ENCODE measurements at regions not wholly inside any gene's neighbourhood (a gene's known extent, or its start where the extent isn't known, plus 50 kb on each side); places are given as distances from the start of the nearest gene placed in this dataset.
"Not testable (repeated sequence)": the region's sequence is repeated elsewhere in the genome, so short reads cannot be mapped to it uniquely, and the experiment has no call there.

DNA sequence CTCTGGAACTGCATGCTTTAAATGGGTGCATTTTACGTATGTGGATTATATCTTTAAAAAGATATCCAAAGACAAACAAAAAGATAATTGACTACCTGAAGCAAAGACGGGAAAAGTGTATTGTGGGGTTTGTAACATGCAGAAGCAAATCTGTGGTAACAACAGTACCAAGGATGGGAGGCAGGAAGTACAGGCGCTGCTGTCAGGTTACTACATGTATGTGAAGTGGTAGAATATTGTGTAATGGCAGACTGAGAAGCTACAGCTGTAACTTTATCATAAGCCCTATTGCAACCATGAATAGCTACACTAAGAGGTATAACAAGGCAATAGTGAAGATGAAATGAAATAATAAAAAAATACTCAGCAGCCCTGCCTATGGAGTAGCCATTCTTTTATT is 192.7 kb downstream of the NPIPB11 start:
- H3K36me3 ChIP-seq (ENCODE audit: insufficient read depth, low read length); H3K9me3 ChIP-seq (ENCODE audit: control insufficient read depth, insufficient read depth, low read length); H3K9ac ChIP-seq (ENCODE audit: low read depth, low read length); H3K4me1 ChIP-seq (ENCODE audit: insufficient read depth, low read length): not testable (repeated sequence)

DNA sequence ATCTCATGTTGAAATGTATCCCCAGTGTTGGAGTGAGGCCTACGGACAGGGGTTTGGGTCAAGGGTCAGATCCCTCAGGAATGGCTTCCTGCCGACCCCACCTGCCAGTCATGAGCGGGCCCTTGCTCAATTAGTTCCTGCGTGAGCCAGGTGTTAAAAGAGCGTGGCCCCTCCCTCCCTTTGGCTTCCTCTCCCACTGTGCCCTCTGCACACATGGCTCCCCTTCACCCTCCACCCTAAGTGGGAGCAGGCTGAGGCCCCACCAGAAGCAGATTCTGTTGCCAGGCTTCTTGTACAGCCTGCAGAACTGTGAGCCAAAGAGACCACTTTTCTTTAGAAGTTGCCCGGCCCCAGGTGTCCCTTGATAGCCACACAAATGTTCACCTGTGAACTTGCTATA is 193.3 kb downstream of the NPIPB11 start:
- not testable (repeated sequence) for H3K9me3 ChIP-seq (ENCODE audit: control insufficient read depth, insufficient read depth, low read length); H3K36me3 ChIP-seq (ENCODE audit: insufficient read depth, low read length); H3K9ac ChIP-seq (ENCODE audit: low read depth, low read length); H3K4me1 ChIP-seq (ENCODE audit: insufficient read depth, low read length)

DNA sequence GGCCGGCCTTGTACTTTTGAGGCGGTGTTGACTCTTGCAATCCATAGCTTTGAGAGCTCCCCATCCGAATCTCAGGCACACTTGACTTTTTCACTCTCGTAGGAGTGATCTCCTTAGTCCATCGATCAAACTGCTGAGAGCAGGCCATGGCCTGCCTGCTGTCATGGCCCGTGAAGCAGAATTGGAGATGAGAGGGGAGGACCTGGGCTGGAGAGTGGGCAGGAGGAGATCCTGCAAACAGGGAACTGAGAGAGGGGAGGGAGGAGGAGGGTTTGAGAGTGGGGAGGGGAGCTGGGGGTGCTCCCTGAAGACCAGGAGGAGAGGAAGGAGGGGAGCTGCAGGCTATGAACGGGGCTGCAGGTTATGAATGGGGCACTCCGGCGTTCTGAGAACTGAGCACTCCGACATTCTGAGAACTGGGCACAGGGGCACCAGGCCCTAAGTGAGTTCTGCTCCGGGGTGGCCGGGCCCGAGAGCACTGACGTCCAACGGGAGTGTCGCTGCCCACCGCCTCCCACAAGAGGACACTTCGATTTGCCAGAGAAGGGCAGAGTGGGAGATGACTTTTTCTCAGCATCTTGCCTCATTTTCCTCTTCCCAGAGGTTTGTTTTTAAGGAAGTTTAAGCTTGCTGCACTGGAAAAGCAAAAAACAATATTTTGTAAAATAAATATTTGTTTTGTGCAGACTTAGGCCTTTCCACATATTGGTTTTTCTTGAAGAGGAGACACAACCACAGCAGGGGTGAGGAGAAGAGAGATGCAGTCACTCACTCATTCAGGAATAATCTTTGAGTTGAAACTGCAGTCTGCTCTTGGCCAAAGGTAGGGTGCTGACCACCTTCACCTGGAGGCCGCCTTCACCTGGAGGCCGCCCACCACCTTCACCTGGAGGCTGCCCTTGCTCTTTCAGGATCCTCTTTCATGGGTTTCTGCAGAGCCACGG is 194.2 kb downstream of the NPIPB11 start:
- not testable (repeated sequence) for H3K36me3 ChIP-seq (ENCODE audit: insufficient read depth, low read length); H3K9me3 ChIP-seq (ENCODE audit: control insufficient read depth, insufficient read depth, low read length); H3K9ac ChIP-seq (ENCODE audit: low read depth, low read length); H3K4me1 ChIP-seq (ENCODE audit: insufficient read depth, low read length)

DNA sequence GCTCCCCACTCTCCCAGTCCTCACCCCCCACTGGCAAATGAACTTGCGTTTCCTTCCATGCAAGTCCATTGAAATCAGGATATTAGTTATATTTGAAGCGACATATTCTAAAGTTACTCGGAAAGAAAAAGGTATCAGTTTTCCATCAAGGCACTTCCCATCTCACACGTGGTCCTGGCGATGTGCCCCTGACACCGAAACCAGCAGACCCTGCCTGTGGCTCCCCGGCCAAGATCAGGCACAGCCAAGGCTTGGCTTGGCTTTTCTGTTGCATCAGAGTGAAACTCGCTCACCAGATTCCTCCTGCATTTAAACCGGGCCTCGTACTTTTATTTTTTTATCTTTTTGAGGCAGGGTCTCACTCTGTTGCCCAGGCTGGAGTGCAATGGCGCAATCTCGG is 195.1 kb downstream of the NPIPB11 start:
- not testable (repeated sequence) for H3K36me3 ChIP-seq (ENCODE audit: insufficient read depth, low read length)

DNA sequence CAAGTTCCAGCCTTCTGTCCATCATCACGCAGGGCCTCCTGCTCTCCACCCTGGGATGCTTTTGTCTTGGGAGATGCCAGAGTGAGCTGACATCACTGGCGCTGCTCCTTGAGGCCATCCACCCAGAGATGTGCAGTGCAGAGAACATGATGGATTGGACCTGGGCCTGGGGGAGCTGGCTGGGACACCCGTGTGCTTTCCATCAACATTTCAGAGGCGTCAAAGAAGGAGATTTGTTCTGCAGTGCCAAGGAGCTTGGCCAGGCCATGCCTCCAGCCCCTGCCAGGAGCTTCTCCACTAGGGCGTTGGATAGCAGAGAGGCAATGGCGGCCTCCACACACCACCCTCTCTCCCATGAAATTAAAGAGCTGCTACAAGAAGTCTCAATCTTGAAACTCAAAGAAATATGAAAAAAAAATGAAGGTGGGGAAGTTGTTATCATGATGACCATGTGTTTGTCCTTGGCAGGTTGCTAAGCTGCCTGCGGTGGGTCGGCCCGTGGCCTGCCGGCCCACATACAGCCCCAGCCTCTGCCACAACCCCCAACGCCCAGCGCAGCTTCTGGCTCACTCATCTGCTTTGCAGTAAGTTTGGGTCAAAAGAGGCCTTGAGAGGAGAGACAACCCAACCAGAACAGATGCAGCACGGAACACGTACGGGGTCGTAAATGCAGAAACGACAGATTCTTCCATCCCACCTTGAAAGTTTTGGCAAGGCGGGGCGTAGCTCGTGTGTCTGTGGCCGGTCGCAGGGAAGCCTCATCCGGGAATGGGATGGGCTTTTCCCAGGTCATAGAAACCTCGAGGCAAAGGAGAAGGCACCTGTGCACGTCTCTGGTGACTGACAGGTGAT is 196.0 kb downstream of the NPIPB11 start:
- H3K4me1 ChIP-seq (ENCODE audit: insufficient read depth, low read length); H3K36me3 ChIP-seq (ENCODE audit: insufficient read depth, low read length); H3K9ac ChIP-seq (ENCODE audit: low read depth, low read length); H3K9me3 ChIP-seq (ENCODE audit: control insufficient read depth, insufficient read depth, low read length): not testable (repeated sequence)

More for the DNA sequence above, 195.1 kb downstream of the NPIPB11 start:
- not testable (repeated sequence) for H3K4me1 ChIP-seq (ENCODE audit: insufficient read depth, low read length); H3K9me3 ChIP-seq (ENCODE audit: control insufficient read depth, insufficient read depth, low read length); H3K9ac ChIP-seq (ENCODE audit: low read depth, low read length)

DNA sequence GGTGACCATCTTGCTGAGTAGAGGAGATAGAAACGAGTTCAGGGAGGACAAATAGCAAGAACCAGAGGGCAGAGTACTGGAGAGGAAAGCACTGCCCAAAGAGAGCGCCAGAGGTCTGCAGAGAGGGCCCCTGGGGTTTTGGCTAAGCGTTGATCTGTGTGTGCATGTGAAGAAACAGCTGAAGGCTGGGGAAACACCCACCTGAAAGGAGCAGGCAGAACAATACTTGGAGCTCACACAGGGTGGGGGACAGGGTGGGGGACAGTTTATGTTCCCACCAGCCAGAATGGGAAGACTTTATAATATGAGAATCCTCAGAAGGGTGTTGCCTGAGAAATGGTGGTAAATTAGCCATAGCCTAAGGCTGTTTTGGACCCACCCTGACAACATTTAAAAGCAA is 200.4 kb downstream of the NPIPB11 start:
- H3K4me1 ChIP-seq (ENCODE audit: insufficient read depth, low read length); H3K36me3 ChIP-seq (ENCODE audit: insufficient read depth, low read length); H3K9me3 ChIP-seq (ENCODE audit: control insufficient read depth, insufficient read depth, low read length); H3K9ac ChIP-seq (ENCODE audit: low read depth, low read length): not testable (repeated sequence)

DNA sequence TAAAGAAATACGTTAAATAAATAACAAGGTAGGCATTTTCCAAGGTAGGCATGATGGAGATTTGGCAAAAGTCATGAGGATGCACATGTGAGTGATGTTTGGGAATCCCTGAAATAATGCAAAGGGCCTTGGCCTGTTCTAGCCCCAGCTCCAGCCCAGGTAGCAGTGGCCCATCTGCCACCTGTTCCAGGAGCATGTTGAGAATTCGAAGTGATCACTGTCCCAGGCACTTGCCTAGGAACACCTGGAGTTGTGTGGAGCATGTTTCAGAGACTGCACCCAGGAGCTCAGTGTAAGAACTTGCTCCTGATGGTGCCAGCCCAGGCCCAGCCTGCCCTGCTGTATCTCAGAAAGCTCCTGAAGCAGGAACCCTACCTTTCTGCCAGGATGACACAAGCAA is 201.4 kb downstream of the NPIPB11 start:
- not testable (repeated sequence) for H3K36me3 ChIP-seq (ENCODE audit: insufficient read depth, low read length); H3K9ac ChIP-seq (ENCODE audit: low read depth, low read length); H3K9me3 ChIP-seq (ENCODE audit: control insufficient read depth, insufficient read depth, low read length); H3K4me1 ChIP-seq (ENCODE audit: insufficient read depth, low read length)

DNA sequence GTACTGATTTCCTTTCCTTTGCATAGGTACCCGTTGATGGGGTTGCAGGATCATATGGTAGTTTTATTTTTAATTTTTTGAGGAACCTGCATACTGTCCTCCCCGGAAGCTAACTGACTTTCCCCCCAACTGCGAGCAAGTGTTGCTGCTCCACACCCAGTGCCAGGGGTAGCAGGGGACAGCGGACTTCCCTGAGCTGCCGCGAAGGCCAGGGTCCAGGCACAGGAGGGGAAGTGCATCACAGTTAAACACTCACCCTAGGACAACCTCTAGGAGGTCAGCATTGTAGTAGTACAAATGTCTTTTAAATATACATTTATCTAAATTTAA is 201.7 kb downstream of the NPIPB11 start:
- Histone ChIP-seq H3K36me3 (ENCODE audit: insufficient read depth, low read length) (no peaks in the 10 kb centered on the region), H3K9ac (ENCODE audit: low read depth, low read length) (no peak overlapping the region), H3K4me1 (ENCODE audit: insufficient read depth, low read length) (no peaks in the 10 kb centered on the region), H3K9me3 (ENCODE audit: control insufficient read depth, insufficient read depth, low read length) (no peaks in the 10 kb centered on the region)

DNA sequence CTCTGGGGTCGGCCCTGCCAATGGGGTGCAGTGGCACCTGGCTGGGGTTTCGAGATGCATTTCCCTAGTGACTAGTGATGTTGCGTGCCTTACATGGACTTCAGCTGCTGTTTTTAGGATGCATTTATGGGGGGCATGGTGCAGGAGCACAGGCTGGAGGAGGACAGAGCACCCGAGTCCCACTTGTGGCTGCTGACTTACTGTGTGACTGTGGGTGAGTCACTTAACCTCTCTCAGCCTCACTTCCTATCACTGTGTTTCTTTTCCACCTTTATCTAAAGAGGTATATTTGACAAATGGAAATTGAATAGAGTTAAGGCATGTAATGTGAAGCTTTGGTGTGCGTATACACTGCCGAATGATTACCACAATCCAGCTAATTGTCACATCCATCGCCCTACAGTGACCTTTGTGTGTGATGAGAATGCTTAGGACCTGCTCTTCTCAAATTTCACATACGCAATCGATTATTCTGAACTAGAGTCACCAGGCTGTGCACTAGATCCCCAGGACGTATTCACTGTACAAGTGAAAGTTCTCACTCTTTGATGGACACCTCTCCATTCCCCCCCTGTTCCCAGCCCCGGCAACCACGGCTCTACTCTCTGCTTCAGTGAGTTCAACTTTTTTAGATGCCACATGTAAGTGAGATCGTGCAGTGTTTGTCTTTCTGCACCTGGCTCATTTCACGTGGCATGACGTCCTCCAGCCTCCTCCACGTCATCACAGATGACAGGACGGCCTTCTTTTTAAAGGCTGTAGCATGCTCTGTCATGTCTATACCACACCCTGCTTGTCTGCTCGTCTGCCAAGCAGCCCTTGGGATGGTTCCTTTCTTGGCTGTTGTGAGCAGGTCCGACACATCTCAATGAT is 202.3 kb downstream of the NPIPB11 start:
- H3K4me1 ChIP-seq (ENCODE audit: insufficient read depth, low read length); H3K36me3 ChIP-seq (ENCODE audit: insufficient read depth, low read length); H3K9me3 ChIP-seq (ENCODE audit: control insufficient read depth, insufficient read depth, low read length); H3K9ac ChIP-seq (ENCODE audit: low read depth, low read length): not testable (repeated sequence)

DNA sequence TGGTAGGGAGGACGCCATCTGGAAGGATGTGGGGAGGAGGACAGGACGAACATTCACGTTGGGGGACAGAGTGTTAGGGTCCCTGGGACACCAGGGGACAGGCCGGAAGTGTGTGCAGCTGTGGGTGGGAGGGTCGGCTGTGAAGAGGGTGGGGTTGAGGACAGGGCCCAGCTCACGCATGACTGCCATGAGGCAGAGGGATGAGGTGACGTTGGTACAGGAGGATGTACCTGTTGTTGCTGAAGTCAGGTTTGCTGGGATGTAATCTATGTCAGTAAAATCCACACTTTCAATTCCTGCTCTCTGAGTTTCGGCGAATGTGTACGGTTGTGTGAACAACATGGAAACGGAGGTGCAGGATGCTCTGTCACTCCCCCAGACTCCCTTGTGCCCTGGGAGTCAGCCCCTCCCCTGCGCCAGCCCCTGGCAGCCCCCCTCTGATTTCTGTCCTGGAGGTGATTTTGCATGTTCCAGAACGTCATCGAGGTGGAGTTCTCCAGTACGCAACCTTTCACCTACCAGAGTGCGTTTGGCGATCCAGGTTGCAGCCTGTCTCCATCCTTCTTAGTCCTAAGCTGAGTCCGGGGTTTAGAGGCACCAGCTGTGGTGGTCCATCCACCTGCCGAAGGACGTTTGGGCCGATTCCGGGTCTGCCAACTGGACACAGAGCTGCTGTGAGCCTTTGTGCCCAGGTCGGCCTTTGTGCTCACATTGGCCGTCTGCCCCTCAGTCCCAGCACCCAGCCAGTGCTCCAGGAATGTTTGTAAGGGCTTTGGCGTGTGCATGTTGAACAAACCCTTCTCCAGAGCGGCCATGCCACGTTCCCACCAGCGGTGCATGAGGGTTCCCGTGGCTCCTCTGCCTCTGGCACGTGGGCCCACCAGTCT is 203.2 kb downstream of the NPIPB11 start:
- not testable (repeated sequence) for H3K4me1 ChIP-seq (ENCODE audit: insufficient read depth, low read length); H3K9ac ChIP-seq (ENCODE audit: low read depth, low read length); H3K36me3 ChIP-seq (ENCODE audit: insufficient read depth, low read length); H3K9me3 ChIP-seq (ENCODE audit: control insufficient read depth, insufficient read depth, low read length)

DNA sequence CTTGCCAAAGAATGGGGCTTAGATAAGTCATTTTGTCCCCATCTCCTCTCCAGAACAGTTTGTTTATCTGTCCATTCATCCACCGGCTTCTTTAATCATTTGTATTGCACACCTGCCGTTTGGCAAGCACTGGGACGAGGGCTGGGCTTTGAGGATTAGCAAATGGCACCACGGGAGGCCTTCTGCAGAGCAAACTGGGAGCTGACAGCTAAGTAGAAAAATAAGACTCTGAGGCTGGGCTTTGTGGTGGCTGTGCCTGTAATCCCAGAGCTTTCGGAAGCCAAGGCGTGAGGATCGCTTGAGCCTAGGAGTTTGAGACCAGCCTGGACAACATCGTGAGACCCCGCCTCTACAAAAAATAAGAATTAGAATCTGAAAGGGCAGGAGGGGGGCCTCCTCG is 203.9 kb downstream of the NPIPB11 start:
- H3K9ac ChIP-seq (ENCODE audit: low read depth, low read length); H3K9me3 ChIP-seq (ENCODE audit: control insufficient read depth, insufficient read depth, low read length); H3K4me1 ChIP-seq (ENCODE audit: insufficient read depth, low read length); H3K36me3 ChIP-seq (ENCODE audit: insufficient read depth, low read length): not testable (repeated sequence)

DNA sequence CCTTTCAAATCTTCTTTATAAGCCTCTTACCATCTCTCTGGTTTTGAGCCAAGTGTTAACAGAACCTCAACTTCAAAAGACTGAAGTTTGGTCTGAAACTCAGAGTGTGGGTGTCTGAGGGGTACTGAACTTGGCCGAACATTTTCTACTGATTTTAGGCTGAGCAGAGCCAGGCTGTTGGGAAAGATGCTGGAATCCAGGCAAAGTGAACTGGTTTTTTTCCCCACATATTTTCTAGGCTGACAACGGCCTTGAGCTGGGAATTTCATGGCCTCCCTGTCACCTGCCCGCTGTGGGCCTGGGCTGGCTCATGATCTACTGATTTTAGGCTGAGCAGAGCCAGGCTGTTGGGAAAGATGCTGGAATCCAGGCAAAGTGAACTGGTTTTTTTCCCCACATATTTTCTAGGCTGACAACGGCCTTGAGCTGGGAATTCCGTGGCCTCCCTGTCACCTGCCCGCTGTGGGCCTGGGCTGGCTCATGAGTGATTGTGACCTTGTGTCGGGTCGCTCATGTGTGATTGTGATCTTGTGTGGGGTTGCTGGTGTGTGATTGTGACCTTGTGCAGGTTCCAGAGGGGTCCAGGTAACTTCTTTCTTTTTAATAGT is 204.4 kb downstream of the NPIPB11 start:
- not testable (repeated sequence) for H3K9ac ChIP-seq (ENCODE audit: low read depth, low read length); H3K4me1 ChIP-seq (ENCODE audit: insufficient read depth, low read length); H3K36me3 ChIP-seq (ENCODE audit: insufficient read depth, low read length); H3K9me3 ChIP-seq (ENCODE audit: control insufficient read depth, insufficient read depth, low read length)

DNA sequence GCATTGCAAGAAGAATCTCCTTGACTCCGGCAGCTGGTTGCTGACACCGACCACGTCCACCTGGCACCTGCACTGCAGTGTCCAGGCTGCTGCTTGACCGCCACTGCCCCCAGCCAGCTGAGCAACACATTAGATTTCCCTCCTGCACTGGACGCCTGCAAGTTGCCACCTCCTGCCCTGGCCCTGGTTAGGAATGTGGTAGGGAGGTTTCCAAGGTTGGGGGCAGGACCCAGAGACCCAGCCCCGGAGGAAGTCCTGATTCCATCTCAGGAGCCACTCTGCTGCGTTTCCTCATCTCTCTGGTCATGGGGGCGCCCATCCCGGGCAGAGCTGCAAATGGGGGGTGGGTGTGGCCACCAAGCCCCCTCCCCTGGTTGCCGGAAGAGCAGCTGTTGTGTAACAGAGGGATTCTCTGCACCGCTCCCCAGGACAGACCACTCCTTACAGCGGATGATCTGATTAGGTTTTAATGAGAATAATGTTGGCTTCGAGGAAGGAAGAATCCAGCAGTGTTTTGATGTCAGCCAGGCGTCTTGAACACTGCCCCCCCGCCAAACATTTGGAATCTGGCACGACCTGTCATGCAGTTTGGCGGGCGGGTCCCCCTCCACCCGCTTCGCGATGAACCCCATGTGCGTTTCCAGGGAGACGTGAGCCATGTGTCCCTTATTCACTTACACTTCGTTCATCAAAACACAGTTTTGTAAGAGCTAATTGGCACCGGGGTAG is 205.1 kb downstream of the NPIPB11 start:
- H3K9ac ChIP-seq (ENCODE audit: low read depth, low read length); H3K9me3 ChIP-seq (ENCODE audit: control insufficient read depth, insufficient read depth, low read length); H3K4me1 ChIP-seq (ENCODE audit: insufficient read depth, low read length); H3K36me3 ChIP-seq (ENCODE audit: insufficient read depth, low read length): not testable (repeated sequence)
